HG03066 (cell line): ENCODE measurements at regions not wholly inside any gene's neighbourhood (a gene's known extent, or its start where the extent isn't known, plus 50 kb on each side); places are given as distances from the start of the nearest gene placed in this dataset.

Experiments used
- ATAC-seq: cut with Tn5 transposase; IDR thresholded peaks from one replicate; pipeline ENCODE4 v1.9.1; 2021; ENCODE audit warnings: low read depth; ENCODE audit not compliant: unreplicated experiment

DNA sequence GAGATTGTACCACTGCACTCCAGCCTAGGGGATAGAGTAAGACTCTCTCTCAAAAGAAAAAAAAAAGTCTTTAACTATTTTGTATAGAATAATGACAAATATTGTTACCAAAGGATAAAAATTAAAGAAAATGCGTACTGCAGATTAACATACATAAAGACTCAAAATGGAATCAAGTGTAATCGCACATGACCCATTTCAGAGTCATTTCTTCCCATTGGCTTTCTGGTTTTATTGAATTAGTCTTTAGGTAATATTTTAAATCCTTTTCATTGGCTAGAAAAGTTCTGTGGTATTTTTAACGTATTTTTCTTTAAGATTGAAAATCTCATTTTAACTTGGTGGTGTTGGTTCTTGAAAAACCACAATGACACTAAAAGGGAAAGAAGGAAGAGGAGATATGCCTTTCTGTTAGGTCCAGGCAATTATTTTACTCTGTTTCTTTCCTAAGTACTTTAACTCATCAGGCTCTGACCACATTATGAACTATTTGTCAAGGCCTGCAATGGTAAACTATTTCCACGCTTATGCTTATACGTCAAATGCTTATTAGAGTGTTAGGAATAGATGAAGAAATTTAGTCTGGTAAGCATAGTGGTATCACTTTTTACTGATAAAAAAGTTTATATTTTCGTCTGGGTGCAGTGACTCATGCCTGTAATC lies 52.3 kb downstream of the PLEKHG1 start:
- ATAC-seq: no peak

DNA sequence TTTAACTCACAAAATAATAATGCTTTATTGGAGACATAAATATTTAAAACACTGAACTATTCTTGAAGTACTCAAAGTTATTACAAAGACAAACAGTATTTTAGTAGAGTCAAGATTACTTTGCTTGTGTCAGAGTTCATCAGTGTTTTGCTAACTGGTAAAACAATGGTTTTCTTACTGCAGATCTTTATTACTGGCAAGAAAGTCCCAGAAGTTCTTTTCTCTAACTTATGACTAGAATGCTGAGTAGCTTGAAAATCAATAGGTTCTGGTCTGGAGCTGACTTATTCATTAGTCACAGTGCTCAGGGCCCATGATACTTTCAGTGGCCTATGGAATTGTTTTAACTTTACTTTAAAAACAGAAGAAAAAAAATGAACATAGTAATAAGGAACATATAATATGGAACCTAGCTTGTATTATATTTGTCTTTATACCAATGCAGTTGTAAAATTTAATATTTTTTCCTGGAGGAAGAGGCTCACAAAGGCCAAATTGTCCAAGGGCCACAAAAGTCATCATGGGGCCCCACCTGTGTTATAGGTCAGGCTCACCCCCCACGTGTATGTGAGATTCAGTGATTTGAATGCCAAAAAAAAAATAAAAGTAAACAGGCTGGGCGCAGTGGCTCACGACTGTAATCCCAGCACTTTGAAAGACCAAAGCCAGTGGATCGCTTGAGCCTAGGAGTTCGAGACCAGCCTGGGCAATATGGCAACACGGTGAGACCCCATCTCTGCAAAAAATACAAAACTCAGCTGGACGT lies 53.3 kb downstream of the PLEKHG1 start:
- no peak for ATAC-seq

DNA sequence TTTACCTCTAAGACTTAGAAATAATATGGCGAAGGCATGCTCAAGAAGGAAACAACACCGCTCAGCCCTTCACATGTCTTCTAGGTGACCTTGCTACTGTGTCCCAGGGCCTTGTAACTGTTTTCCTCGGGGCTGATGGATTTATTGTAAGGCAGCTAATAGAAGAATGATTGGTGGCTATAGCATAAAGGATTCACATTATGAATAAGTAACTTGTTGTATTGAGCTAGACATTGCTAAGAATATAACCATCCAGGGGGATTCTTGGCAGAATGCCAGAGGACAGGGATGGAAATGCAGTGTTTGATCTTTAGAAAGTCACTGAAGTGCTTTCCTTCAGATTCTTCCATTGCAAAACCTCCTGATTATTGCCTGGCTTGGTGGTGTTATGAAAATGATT lies 54.9 kb downstream of the PLEKHG1 start:
- no peak for ATAC-seq

DNA sequence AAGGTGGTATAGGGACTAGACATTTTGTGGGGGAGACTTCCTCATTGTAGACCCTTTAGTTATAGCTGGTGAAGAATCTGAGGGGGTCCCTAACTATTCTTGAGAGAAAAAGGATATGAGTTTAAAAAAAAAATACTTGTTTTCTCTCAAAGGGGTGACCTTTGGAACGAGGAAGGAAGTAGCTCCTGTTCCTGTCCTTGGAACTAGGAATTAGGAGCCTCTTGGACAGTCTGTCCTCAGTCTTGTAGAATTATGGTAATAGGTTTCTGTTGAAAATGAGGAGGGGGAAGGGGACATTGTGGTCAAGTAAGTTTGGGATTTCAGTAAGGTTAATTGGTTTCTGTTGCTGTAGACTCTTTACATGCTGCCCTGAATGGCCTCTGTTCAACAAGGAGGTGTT lies 56.5 kb downstream of the PLEKHG1 start:
- no peak for ATAC-seq

DNA sequence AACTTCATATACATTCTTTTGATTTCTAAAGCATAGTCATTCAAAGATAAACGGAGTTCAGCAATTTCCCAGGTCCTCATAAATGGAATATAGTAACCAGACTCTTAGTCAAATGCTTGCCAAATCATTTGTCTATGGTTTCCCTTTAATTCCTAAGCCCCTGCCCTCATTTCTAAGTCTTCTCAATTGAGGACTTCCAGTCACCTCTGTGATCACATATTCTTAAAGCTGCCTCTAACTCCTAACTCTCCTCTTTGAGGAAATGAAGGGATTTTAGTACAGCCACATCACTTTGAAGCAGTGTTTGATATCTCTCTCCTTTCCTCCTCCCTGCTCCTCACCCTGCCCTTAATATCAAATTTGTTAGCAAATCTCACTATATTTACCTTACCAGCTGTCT lies 58.7 kb downstream of the PLEKHG1 start:
- no peak for ATAC-seq

DNA sequence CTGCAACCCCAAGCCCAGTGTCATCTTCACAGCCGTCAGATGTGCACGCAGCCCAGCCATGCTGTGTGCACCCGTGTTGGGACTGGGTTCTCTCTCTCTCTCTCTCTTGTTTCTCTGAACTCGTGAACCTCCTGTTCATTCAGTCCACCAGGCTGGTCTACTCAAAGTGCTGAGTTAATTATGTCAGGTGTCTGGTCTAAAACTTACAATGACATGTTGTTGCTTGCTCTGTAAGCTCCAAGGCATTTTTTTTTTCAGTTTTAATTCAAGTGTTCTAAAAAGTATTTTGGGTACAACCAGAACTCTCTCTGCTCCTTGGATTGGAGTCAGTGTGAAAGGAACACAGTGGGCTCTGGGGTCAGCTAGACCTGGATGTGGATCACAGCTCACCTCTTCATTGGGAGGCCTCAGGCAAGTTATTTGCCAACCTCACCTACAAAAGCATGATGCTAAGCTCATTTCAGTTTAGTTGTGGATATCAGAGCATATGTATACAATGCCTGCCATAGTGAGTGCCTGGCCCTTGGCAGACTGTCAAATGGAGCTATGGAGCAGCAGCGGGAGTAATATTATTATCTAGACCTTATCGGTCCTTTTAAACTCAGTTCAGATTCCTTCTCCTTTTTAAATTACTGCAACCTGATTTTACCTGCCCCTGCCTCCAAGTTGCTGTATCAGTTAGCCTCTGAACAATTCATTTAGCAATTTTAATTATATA lies 59.5 kb downstream of the PLEKHG1 start:
- no peak for ATAC-seq

DNA sequence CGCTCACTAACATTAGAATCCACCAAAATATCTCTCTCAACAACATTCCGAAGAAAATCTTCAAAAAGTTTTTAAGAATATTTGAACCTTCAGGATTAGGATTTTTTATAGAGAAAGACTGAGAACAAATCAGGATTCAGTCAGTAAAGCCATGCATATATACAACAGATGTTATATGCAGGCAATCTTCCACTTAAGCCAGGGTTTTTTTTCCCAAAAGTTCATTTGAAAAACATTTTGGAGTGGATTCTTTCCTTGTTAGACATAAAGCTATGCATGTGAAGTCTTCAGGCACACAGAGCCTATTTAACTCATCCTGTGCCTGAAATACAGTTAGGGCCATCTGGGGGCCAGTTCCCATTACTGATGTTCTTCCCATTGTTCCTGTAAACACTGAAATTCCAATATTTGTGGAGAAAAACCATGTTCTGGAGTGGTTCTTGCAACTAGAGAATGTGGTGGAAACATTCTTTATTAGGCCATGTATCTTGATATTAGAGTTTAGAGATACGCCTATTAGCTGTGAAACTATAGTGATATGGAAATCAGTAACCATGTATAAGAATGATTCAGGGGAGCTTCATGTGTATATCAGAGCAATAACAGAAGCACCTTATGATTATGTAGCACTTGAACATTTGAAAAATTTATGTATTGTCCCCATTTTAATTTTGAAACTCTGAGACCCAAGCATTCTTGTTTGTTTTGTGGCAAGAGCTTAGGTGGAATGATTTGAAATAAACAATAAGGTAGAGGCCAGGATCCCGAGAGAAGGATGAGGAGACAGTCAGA lies 61.7 kb downstream of the PLEKHG1 start:
- ATAC-seq: no peak

DNA sequence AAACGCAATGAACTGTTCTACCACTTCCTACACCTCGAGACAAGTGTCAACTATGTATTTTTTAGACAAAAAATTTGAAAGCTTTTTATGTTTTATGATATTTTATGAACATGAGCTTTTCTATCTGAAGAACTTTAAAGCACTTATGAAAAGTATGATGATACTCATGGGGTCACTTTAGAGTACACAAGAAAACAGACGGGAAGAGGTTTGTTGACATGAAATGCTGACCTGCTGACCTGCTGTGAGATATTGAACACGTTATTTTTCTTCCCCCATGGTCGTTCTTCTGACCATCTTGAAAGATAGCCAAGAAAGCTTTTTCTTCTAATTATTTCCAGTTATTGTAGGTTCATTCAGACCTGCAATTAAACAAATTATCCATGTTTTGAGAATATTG lies 63.1 kb downstream of the PLEKHG1 start:
- ATAC-seq: no peak

DNA sequence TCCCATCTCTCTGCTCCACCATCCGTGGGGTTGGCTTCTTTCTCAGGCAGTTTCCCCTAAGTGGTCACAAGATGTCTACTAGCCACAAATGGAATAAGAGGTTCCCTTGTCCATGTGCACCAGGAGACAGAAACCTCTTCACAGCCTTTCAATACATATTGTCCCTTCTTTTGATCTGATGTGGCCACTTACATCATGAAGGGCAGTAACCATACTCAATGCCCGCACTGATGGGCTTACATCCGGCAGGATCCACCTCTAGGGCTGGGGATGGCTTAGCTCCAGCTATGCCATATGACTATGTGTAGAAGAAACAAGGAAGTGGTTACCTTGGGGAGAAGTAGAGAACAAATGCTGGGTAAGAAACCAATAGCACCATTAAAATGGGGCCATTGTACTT lies 64.4 kb downstream of the PLEKHG1 start:
- ATAC-seq: no peak

DNA sequence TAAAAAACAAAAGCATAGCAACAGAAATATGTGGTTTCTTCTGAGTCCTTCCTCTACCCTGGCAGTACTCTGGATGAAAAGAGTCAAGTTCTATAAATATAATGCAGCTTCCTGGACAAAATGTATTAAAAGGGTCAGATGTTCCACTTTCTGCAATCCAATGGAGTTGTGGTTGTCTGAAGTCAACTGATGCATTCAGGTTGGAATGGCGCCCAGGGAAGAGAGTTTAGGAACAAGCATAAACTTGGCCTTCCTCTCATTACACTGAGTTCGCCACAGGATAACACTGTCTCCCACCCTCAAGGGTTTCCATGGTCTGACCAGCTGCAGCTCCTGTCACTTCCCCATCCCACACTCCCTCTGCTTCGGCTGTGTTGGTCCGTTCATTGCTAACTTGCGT lies 66.4 kb downstream of the PLEKHG1 start:
- no peak for ATAC-seq

DNA sequence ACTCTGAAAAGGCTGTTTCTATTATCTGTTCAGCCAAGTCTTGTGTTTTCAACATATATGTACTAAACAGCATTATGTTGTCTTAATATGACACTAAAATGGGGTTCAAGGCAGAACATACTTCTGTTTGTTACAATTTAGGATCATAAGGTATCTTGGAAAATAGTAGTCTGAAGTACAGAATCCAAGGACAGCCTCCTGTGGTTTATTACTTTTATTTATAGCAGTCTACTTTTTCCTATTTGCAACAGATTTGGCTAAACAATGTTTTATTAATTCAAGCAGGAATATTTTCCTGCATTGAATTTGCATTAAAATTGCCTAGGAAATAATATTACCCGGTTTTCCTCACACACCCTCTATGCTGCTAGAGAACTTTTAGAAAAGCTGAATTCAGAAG lies 67.7 kb downstream of the PLEKHG1 start:
- no peak for ATAC-seq

DNA sequence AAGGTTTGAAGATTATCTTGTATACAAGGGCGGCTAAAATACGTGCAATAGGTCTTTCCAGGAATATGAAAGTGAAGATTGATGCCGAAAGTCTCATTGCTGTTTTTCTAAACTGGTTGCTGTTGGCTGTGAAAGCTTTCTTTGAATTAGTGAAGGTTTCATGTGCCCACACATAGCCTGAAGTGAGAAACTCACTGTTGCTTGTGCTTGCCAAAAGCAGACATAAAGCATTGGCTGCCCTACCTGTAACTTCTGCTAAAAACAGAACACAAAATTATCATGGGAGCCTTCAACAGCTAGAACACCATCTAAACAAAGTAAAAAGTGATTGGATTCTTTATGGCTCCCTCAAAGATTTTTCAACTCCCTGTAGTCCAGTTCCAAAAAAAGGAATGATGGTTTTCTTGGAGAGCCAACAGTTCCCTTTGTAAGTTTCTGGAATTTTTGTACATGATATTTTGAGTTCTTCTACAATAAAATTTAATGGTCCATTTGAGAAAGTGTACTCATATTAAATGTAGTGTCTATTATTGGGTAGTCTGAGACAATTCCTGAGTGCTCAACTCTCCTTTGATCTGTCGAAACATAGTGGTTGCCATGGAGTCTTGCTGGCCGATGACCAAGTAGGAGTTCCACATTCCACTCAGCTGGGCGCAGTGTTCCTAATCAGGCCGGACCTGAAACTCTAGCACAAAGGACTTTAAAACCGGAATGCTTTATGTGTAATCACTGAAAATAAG lies 68.5 kb downstream of the PLEKHG1 start:
- no peak for ATAC-seq

DNA sequence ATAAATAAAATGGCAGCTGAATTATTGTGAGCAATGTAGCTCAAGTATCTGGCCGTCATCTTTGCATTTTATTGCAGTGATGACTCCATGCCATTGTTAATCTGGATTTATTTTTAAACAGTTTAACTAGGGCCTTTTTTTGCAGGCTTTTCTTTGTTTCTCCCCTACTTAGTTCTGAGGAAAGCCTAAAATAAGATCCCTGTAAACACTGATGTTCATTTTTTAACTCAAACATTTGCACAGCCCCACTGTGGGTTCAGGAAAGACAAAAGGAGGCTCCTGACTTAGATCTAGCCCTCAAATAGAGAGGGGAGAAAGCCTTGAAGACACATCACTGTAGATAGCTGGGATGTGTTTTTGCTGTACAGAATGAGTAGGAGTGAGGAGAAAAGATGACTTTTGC lies 69.2 kb downstream of the PLEKHG1 start:
- no peak for ATAC-seq

DNA sequence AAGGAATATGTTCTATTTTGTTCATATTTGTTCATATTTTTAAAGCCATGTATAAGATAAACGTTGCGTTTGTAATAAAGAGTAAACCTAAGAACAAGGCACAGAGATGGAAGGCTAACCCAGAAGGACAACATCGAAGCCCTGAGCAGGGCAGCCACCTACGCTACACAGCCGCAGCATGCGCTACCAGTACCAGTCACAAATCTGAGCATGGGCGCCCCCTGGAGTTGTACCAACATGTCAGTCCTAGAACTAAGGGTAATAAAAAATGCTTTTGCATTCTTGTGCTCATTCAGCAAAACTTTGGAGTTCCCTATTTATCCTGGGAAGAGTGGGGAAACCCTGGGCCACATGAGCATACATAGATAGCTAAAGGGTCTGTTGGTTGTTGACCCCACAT lies 70.6 kb downstream of the PLEKHG1 start:
- ATAC-seq: no peak

DNA sequence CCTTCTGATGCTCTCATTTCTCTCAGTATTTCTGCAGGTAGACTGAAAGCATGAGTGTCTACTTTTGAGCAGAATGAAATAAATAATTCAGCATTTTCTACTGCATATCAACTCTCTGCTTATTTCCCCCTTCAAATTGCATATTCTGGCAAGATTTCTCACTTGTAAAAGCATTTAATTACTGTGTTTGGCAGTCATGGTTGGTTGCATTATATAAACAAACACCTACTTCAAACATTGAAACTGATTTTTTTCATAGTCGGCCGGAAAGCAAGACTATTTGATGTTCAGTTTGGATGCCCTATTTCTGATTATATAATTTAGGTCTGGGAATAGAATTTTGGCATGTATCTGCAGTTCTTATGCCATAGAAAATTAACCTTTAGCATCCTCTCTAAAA lies 73.1 kb downstream of the PLEKHG1 start:
- no peak for ATAC-seq

DNA sequence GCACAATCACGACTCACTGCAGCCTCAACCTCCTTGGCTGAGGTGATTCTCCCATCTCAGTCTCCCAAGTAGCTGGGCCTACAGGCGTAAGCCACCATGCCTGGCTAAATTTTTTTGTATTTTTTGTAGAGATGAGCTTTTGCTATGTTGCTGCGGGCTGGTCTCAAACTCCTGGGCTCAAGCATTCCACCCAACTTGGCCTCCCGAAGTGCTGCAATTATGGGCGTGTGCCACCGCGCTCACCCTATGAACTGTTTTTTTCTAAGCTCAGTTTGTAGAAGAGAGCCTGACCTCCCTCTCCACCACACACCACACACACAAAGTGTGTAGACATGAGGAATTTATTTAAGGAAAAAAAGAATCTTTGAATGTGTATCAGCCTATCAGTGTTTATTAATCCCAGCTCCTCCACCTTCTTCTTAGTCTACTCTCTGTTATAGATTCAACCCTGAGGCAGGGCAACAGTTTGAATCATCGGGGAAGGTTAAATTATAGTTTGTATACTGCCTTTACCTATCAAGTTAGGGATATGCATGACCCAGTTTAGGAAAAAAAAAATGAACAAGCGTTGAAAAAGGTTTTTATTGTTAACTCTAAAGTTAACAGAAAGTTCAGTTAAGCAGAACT lies 74.1 kb downstream of the PLEKHG1 start:
- ATAC-seq: no peak

DNA sequence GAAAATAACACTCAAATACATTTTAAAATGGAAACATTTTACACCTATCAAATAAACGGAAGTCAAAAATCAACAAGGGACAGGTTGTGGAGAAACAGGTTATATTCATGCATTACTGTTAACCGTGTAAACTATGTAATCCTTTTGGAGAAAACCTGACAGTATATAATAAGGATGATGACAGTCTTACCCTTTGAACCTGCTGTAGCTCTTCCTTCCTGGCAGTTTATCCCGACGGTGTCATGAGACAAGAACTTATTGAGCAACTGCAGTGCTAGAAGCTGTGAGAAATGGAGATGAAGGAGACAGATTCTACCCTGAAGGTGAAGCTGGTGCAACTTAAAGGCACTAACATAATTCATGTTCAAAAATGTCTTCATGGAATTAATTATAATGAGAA lies 76.7 kb downstream of the PLEKHG1 start:
- ATAC-seq: no peak

DNA sequence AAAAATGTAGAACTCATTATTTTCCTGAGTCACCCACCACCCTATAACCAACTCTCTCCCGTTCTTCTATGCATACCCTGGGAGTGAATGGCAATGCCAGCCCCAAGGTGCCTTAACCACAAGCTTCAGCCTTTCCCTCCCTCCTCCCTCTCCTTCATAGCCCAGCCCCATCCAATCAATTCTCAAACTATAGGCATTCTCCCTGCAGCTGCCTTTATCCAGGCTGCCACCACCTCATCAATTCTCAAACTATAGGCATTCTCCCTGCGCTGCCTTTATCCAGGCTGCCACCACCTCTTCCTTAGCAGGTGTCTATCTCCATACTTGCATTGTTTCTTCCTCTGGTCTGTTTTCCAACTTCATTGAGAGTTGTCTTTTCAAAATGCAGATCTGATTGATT lies 77.1 kb downstream of the PLEKHG1 start:
- no peak for ATAC-seq

DNA sequence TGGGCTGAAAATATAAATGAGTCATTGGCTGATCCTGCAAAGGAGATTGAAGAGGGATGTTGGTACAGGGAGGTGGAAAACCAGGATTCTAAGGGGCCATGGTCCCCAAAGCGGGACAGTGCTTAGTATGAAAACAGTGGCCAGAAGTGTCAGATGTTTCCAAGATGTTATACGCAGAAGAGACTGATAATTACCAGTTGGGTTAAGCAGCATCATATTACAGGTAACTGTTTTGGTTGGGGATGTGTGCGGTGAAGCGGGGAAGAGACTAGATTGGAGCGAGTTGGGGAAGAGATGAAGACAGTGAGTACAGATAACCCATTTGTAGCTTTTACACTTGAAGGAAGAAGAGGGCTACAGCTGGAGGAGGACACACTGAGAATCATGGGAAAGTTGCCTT lies 80.8 kb downstream of the PLEKHG1 start:
- ATAC-seq: no peak
